NCI-H345 treated with DMSO at 0.1 percent for 48 hours (cell line): ENCODE measurements at regions not wholly inside any gene's neighbourhood (a gene's known extent, or its start where the extent isn't known, plus 50 kb on each side); places are given as distances from the start of the nearest gene placed in this dataset.
"Not testable (repeated sequence)": the region's sequence is repeated elsewhere in the genome, so short reads cannot be mapped to it uniquely, and the experiment has no call there.

Source experiments
- DNase-seq: peaks from one replicate; lab custom pipeline; 2025; ENCODE audit not compliant: unreplicated experiment; lab: John Stamatoyannopoulos, UW

GRCh38 chr10:111261081-111261615 lies 184.3 kb downstream of the ADRA2A start:
- no peak for DNase-seq

GRCh38 chr10:111265341-111265740 lies 188.5 kb downstream of the ADRA2A start:
- no peak for DNase-seq

- no peak for DNase-seq
Measured at GRCh38 chr10:111266165-111266564, 189.3 kb downstream of the ADRA2A start.

- DNase-seq, result no peak
Measured at GRCh38 chr10:111267673-111268072, 190.8 kb downstream of the ADRA2A start.

- DNase-seq, result no peak
Measured at GRCh38 chr10:111273235-111273634, 196.4 kb downstream of the ADRA2A start.

GRCh38 chr10:111273635-111274034 lies 196.8 kb downstream of the ADRA2A start:
- DNase-seq, result no peak

- DNase-seq, result no peak
Measured at GRCh38 chr10:111275091-111275490, 198.3 kb downstream of the ADRA2A start.

GRCh38 chr10:111277661-111278060 lies 200.8 kb downstream of the ADRA2A start:
- DNase-seq, result no peak

GRCh38 chr10:111278266-111278665 lies 201.4 kb downstream of the ADRA2A start:
- no peak for DNase-seq

GRCh38 chr10:111281516-111281915 lies 204.7 kb downstream of the ADRA2A start:
- DNase-seq, result no peak

- no peak for DNase-seq
Measured at GRCh38 chr10:111289461-111289860, 212.6 kb downstream of the ADRA2A start.

GRCh38 chr10:111290649-111291048 lies 213.8 kb downstream of the ADRA2A start:
- DNase-seq, result no peak

- DNase-seq, result no peak
Measured at GRCh38 chr10:111295788-111296187, 219.0 kb downstream of the ADRA2A start.

GRCh38 chr10:111297351-111297848 lies 220.6 kb downstream of the ADRA2A start:
- DNase-seq, result no peak

GRCh38 chr10:111298031-111298430 lies 221.2 kb downstream of the ADRA2A start:
- DNase-seq, result no peak

- DNase-seq, result no peak
Measured at GRCh38 chr10:111299037-111299436, 222.2 kb downstream of the ADRA2A start.

GRCh38 chr10:111303887-111304286 lies 227.1 kb downstream of the ADRA2A start:
- no peak for DNase-seq

GRCh38 chr10:111316722-111317212 lies 239.9 kb downstream of the ADRA2A start:
- DNase-seq, result peak; percentile 10

- no peak for DNase-seq
Measured at GRCh38 chr10:111319866-111320265, 243.0 kb downstream of the ADRA2A start.

GRCh38 chr10:111323389-111323966 lies 246.6 kb downstream of the ADRA2A start:
- no peak for DNase-seq

- not testable (repeated sequence) for DNase-seq
Measured at GRCh38 chr10:111332174-111332573, 255.3 kb downstream of the ADRA2A start.

- DNase-seq, result no peak
Measured at GRCh38 chr10:111335826-111336225, 259.0 kb downstream of the ADRA2A start.

GRCh38 chr10:111338035-111338434 lies 261.2 kb downstream of the ADRA2A start:
- no peak for DNase-seq
